ENCODE measurements at regions not wholly inside any gene's neighbourhood (a gene's known extent, or its start where the extent isn't known, plus 50 kb on each side); places are given as distances from the start of the nearest gene placed in this dataset.

DNA sequence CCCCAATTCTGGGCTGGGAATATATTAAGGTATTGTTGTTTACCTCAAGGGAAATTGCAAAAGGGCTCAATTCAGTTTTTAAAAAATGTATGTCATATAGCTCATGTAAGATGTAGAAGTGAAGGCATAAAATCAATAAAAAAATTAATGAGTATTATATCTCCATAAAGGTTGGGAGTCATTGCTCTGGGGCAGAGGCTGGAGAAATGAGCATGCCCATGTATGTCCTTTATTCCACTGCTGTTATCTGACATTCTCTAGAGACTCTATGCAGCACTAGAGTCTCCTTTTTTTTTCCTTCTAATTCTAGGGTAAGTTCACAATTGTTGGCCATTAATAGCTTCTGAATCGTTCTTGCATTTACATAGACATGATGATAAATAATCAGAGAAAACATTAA is 394.8 kb downstream of the KLF12 start:
- peaks cover 57% of the 10 kb centered on the region for H3K4me1 Mint-ChIP-seq (ENCODE audit: low read depth)
- peaks cover 38% of the 10 kb centered on the region for H3K36me3 Mint-ChIP-seq (ENCODE audit: low read depth)
- intact Hi-C loops (cut with DNase I, micrococcal nuclease), result no loop called here
- Histone ChIP-seq H3K4me3 (ENCODE audit: low read length) (no peak overlapping the region), H3K9me3 (ENCODE audit: control insufficient read depth in 1 of 2, insufficient read depth in 1 of 2, low read length in 2 of 2) (no peaks in the 10 kb centered on the region), H3K27ac (ENCODE audit: low read depth in 1 of 2, low read length in 2 of 2) (no peak overlapping the region), H3K4me1 (ENCODE audit: insufficient read depth, low read length) (peaks cover 5% of the 10 kb centered on the region), H3K27me3 (ENCODE audit: control insufficient read depth in 1 of 2, insufficient read depth in 2 of 2, low read length in 2 of 2) (no peaks in the 10 kb centered on the region), H3K36me3 (ENCODE audit: insufficient read depth, low read length) (peaks cover 18% of the 10 kb centered on the region)
- ChIA-PET CTCF (no interaction called here), POLR2A (no interaction called here)
- no peaks in the 10 kb centered on the region for H3K27me3 Mint-ChIP-seq
- H3K27ac Mint-ChIP-seq, result peak overlapping the region; percentile 36
- TF ChIP-seq, protein P1, sequence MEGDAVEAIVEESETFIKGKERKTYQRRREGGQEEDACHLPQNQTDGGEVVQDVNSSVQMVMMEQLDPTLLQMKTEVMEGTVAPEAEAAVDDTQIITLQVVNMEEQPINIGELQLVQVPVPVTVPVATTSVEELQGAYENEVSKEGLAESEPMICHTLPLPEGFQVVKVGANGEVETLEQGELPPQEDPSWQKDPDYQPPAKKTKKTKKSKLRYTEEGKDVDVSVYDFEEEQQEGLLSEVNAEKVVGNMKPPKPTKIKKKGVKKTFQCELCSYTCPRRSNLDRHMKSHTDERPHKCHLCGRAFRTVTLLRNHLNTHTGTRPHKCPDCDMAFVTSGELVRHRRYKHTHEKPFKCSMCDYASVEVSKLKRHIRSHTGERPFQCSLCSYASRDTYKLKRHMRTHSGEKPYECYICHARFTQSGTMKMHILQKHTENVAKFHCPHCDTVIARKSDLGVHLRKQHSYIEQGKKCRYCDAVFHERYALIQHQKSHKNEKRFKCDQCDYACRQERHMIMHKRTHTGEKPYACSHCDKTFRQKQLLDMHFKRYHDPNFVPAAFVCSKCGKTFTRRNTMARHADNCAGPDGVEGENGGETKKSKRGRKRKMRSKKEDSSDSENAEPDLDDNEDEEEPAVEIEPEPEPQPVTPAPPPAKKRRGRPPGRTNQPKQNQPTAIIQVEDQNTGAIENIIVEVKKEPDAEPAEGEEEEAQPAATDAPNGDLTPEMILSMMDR (IDR thresholded peaks at IDR 0.05), result no peak
- no peak for ATAC-seq (ENCODE audit: poor library complexity)
- H3K4me3 Mint-ChIP-seq, result no peak overlapping the region
- no peak for DNase-seq
- H3K9me3 Mint-ChIP-seq, result no peaks in the 10 kb centered on the region

GRCh38 chr13:73738626-73739025 is 395.6 kb downstream of the KLF12 start:
- Histone ChIP-seq H3K4me3 (ENCODE audit: low read length) (no peak overlapping the region), H3K9me3 (ENCODE audit: control insufficient read depth in 1 of 2, insufficient read depth in 1 of 2, low read length in 2 of 2) (no peaks in the 10 kb centered on the region), H3K27ac (ENCODE audit: low read depth in 1 of 2, low read length in 2 of 2) (no peak overlapping the region), H3K4me1 (ENCODE audit: insufficient read depth, low read length) (peaks cover 3% of the 10 kb centered on the region), H3K27me3 (ENCODE audit: control insufficient read depth in 1 of 2, insufficient read depth in 2 of 2, low read length in 2 of 2) (no peaks in the 10 kb centered on the region), H3K36me3 (ENCODE audit: insufficient read depth, low read length) (peaks cover 18% of the 10 kb centered on the region)
- H3K27me3 Mint-ChIP-seq, result no peaks in the 10 kb centered on the region
- CTCF ChIA-PET, result no interaction called here
- ATAC-seq (ENCODE audit: poor library complexity) (no peak), DNase-seq (no peak)
- no peak overlapping the region for H3K27ac Mint-ChIP-seq
- intact Hi-C loops (cut with DNase I, micrococcal nuclease), result no loop called here
- POLR2A ChIA-PET, result no interaction called here
- no peaks in the 10 kb centered on the region for H3K9me3 Mint-ChIP-seq
- H3K36me3 Mint-ChIP-seq (ENCODE audit: low read depth), result peaks cover 32% of the 10 kb centered on the region
- TF ChIP-seq, protein P1 (IDR thresholded peaks at IDR 0.05), result no peak
- H3K4me3 Mint-ChIP-seq, result no peak overlapping the region
- peaks cover 50% of the 10 kb centered on the region for H3K4me1 Mint-ChIP-seq (ENCODE audit: low read depth)

- no peak for DNase-seq
- H3K4me1 Mint-ChIP-seq (ENCODE audit: low read depth), result peaks cover 47% of the 10 kb centered on the region
- Histone ChIP-seq H3K36me3 (ENCODE audit: insufficient read depth, low read length) (peaks cover 18% of the 10 kb centered on the region), H3K27me3 (ENCODE audit: control insufficient read depth in 1 of 2, insufficient read depth in 2 of 2, low read length in 2 of 2) (no peaks in the 10 kb centered on the region), H3K4me1 (ENCODE audit: insufficient read depth, low read length) (peaks cover 3% of the 10 kb centered on the region), H3K4me3 (ENCODE audit: low read length) (no peak overlapping the region), H3K27ac (ENCODE audit: low read depth in 1 of 2, low read length in 2 of 2) (no peak overlapping the region), H3K9me3 (ENCODE audit: control insufficient read depth in 1 of 2, insufficient read depth in 1 of 2, low read length in 2 of 2) (no peaks in the 10 kb centered on the region)
- no peaks in the 10 kb centered on the region for H3K9me3 Mint-ChIP-seq
- no peak overlapping the region for H3K4me3 Mint-ChIP-seq
- TF ChIP-seq, protein P1 (IDR thresholded peaks at IDR 0.05), result no peak
- H3K27me3 Mint-ChIP-seq, result no peaks in the 10 kb centered on the region
- intact Hi-C loops (cut with DNase I, micrococcal nuclease), result no loop called here
- POLR2A ChIA-PET, result no interaction called here
- H3K36me3 Mint-ChIP-seq (ENCODE audit: low read depth), result peaks cover 38% of the 10 kb centered on the region
- no peak overlapping the region for H3K27ac Mint-ChIP-seq
- ATAC-seq (ENCODE audit: poor library complexity), result no peak
- CTCF ChIA-PET, result interaction anchor here (1.2 kb wide), 1 partner anchor 1482 kb away, joined by 3 read pairs; no protein-coding TSS in a partner anchor
Measured at GRCh38 chr13:73737214-73737613, 397.0 kb downstream of the KLF12 start.
